ENCODE measurements at regions not wholly inside any gene's neighbourhood (a gene's known extent, or its start where the extent isn't known, plus 50 kb on each side); places are given as distances from the start of the nearest gene placed in this dataset.

- TF ChIP-seq POU6F1 (CRISPR knock-in tag; IDR thresholded peaks at IDR 0.05; ENCODE audit: borderline replicate concordance, low read depth) (no peak), CREB5 (CRISPR knock-in tag; IDR thresholded peaks at IDR 0.05; ENCODE audit: low read depth) (no peak)
Measured at GRCh38 chr2:173557497-173557896, 202.8 kb downstream of the CDCA7 start.

Measured in SK-N-SH treated with all-trans-retinoic acid at 6 μM for 48 hours (cell line).